K562 (cell line): ENCODE measurements at regions not wholly inside any gene's neighbourhood (a gene's known extent, or its start where the extent isn't known, plus 50 kb on each side); places are given as distances from the start of the nearest gene placed in this dataset.

Experiments
- ATAC-seq: fragments of 200-7000 bp; cut with Tn5 transposase; 3 replicates; pipeline ENCODE4 v1.9.1; 2020; ENCODE audit warnings: moderate library complexity
- BruUV-seq: library from RNA; stranded (reverse); fragments of 400-500 nt; replicated peaks from 2 replicates; lab custom pipeline; 2021; lab: Mats Ljungman, UMichigan
- CTCF ChIA-PET: fragments of 300-600 bp; formaldehyde crosslinking; extraction: SDS; loops from one replicate; lab custom pipeline; 2021; ENCODE audit warnings: low intra/inter-chr PET ratio; lab: Yijun Ruan, JAX
- POLR2A ChIA-PET: fragments of 300-600, 350-650 bp; sonication (Branson Sonifier 250); formaldehyde crosslinking; extraction: SDS; loops from one replicate; lab custom pipeline; 2021; ENCODE audit warnings: antibody characterized with exemption, inconsistent platforms; lab: Yijun Ruan, JAX
- DNase-seq, 4 experiments: peaks; one replicate each; pipeline versions ENCODE4 v3.0.0 to v3.0.0-alpha.2; 2011 to 2018; ENCODE audit warnings: low spot score in 3 of 4, mixed read lengths in 3 of 4; ENCODE audit errors: extremely low read depth in 1 of 4
- FAIRE-seq: peaks from 2 replicates; lab custom pipeline; 2011; peaks lifted over from hg19 to GRCh38; lab: Jason Lieb, UNC
- H2AFZ ChIP-seq: 2 replicates; pipeline ENCODE4 v1.6.0; 2011; ENCODE audit warnings: low read depth, low read length, control low read depth, inconsistent platforms
- H3K27ac ChIP-seq: fragments of 200-600 bp; 3 replicates; pipeline ENCODE4 v1.8.0; 2011; ENCODE audit warnings: low read depth, mild to moderate bottlenecking, control low read depth, inconsistent platforms, low read length, moderate library complexity, mixed read lengths; ENCODE audit errors: extremely low read depth
- H3K27me3 ChIP-seq, 2 experiments: fragments of 300-600 bp in 1 of 2; 2 replicates in 1 of 2; 3 replicates in 1 of 2; pipeline versions ENCODE4 v1.6.0 to v1.8.0; 2011; ENCODE audit warnings: inconsistent platforms in 2 of 2, low read length in 2 of 2, mild to moderate bottlenecking in 1 of 2, mixed read lengths in 1 of 2, moderate library complexity in 1 of 2; ENCODE audit not compliant: control insufficient read depth in 2 of 2, insufficient read depth in 2 of 2
- H3K36me3 ChIP-seq: fragments of 300-600 bp; 3 replicates; pipeline ENCODE4 v1.8.0; 2011; ENCODE audit warnings: mild to moderate bottlenecking, low read length, inconsistent platforms; ENCODE audit not compliant: control insufficient read depth, insufficient read depth
- H3K4me1 ChIP-seq, 2 experiments: fragments of 200-600 bp in 1 of 2; replicated peaks in 1 of 2; 2 replicates in 1 of 2; 3 replicates in 1 of 2; pipeline versions ENCODE4 v1.5.1 to v1.8.0; 2011; ENCODE audit warnings: inconsistent platforms in 2 of 2, low read length in 2 of 2, mild to moderate bottlenecking in 1 of 2, mixed read lengths in 1 of 2, moderate library complexity in 1 of 2; ENCODE audit not compliant: control insufficient read depth in 2 of 2, insufficient read depth in 2 of 2
- H3K4me2 ChIP-seq: 2 replicates; pipeline ENCODE4 v1.6.1; 2011; ENCODE audit warnings: low read length, control low read depth, inconsistent platforms, mixed read lengths; ENCODE audit not compliant: insufficient read depth
- H3K4me3 ChIP-seq: fragments of 200-600 bp; sonication (generic), shearing (Covaris generic); 2 replicates; pipeline ENCODE4 v1.5.1; 2016; ENCODE audit warnings: control low read depth, inconsistent platforms
- H3K79me2 ChIP-seq: fragments of 200-600 bp; 3 replicates; pipeline ENCODE4 v1.8.0; 2011; ENCODE audit warnings: low read length, inconsistent platforms; ENCODE audit not compliant: control insufficient read depth, insufficient read depth
- H3K9ac ChIP-seq, 2 experiments: 2 replicates each; pipeline versions ENCODE4 v1.6.0 to v1.6.1; 2011; ENCODE audit warnings: low read depth in 2 of 2, low read length in 2 of 2, control low read depth in 1 of 2, inconsistent platforms in 1 of 2, mild to moderate bottlenecking in 1 of 2, mixed read lengths in 1 of 2; ENCODE audit not compliant: insufficient read depth in 1 of 2
- H3K9me1 ChIP-seq: one replicate; pipeline ENCODE4 v1.6.0; 2011; ENCODE audit warnings: inconsistent platforms, mild to moderate bottlenecking, low read length, moderate library complexity; ENCODE audit not compliant: control insufficient read depth, insufficient read depth
- H3K9me3 ChIP-seq: replicated peaks from 2 replicates; pipeline ENCODE4 v1.5.1; 2011; ENCODE audit warnings: low read depth, low read length, inconsistent platforms; ENCODE audit not compliant: control insufficient read depth, insufficient read depth
- H4K20me1 ChIP-seq: replicated peaks from 2 replicates; pipeline ENCODE4 v1.6.1; 2011; ENCODE audit warnings: low read length, inconsistent platforms, mixed read lengths; ENCODE audit not compliant: control insufficient read depth, insufficient read depth
- ARHGAP35 ChIP-seq: fragments of 450-650 bp; IDR thresholded peaks from 2 replicates; pipeline ENCODE4 v1.6.1; 2018; ENCODE audit not compliant: partially characterized antibody
- ARNT ChIP-seq, 2 experiments: fragments of 450-650 bp; IDR thresholded peaks; 2 replicates each; pipeline ENCODE4 v1.6.1; 2016; ENCODE audit warnings: mild to moderate bottlenecking in 1 of 2
- CC2D1A ChIP-seq: fragments of 450-650 bp; IDR thresholded peaks from 2 replicates; pipeline ENCODE4 v1.6.1; 2017; ENCODE audit warnings: mild to moderate bottlenecking
- FOXM1 ChIP-seq, 2 experiments: fragments of 450-650 bp in 1 of 2; sonication (generic) in 1 of 2; formaldehyde crosslinking in 1 of 2; IDR thresholded peaks; 2 replicates each; pipeline versions ENCODE4 v1.6.1 to v1.9.0; 2017 to 2022; ENCODE audit warnings: low read depth in 2 of 2, mild to moderate bottlenecking in 2 of 2, missing genetic modification reagents in 1 of 2, moderate library complexity in 1 of 2
- MAZ ChIP-seq, 2 experiments: fragments of 450-650 bp in 1 of 2; sonication (generic) in 1 of 2; formaldehyde crosslinking; IDR thresholded peaks in 1 of 2; conservative IDR thresholded peaks in 1 of 2; 2 replicates each; pipeline versions ENCODE4 v1.4.0 to v1.5.0; 2020; ENCODE audit warnings: mild to moderate bottlenecking in 1 of 2, missing genetic modification reagents in 1 of 2
- NBN ChIP-seq: fragments of 450-650 bp; IDR thresholded peaks from 2 replicates; pipeline ENCODE4 v1.6.1; 2016; ENCODE audit warnings: low read depth, mild to moderate bottlenecking
- SMARCC2 ChIP-seq: fragments of 450-650 bp; IDR thresholded peaks from 2 replicates; pipeline ENCODE4 v1.6.1; 2017; ENCODE audit warnings: antibody characterized with exemption, moderate library complexity, mild to moderate bottlenecking, low read depth
- WHSC1 ChIP-seq: IDR thresholded peaks from one replicate; pipeline ENCODE4 v1.6.1; 2012; ENCODE audit warnings: low read length, control low read depth, inconsistent platforms
- ZBTB12 ChIP-seq: fragments of 250-450 bp; sonication (Bioruptor Pico); IDR thresholded peaks from 2 replicates; pipeline ENCODE4 v1.4.0; 2020
- ZFX ChIP-seq: sonication (generic); formaldehyde crosslinking; IDR thresholded peaks from 2 replicates; pipeline ENCODE4 v1.8.0; 2022; ENCODE audit warnings: mild to moderate bottlenecking, missing genetic modification reagents, moderate library complexity
- ZNF408 ChIP-seq: fragments of 250-450 bp; sonication (Bioruptor Pico); IDR thresholded peaks from 2 replicates; pipeline ENCODE4 v1.4.0; 2020; ENCODE audit warnings: low read depth, mild to moderate bottlenecking, moderate library complexity
- ZNF518B ChIP-seq: fragments of 250-450 bp; sonication (Bioruptor Pico); IDR thresholded peaks from 2 replicates; pipeline ENCODE4 v1.5.0; 2021; ENCODE audit warnings: mild to moderate bottlenecking, moderate library complexity
- WGBS: fragments of 100-300 bp; shearing (Covaris generic); methylation state at CpG from one replicate; pipeline ENCODE4 v1.1.6; 2016; ENCODE audit warnings: low coverage, mixed read lengths; ENCODE audit not compliant: insufficient coverage; ENCODE audit errors: missing lambda C conversion rate; 5-methylcytosine and 5-hydroxymethylcytosine counted together
- in situ Hi-C: fragments of 300-500 bp; cut with MboI; formaldehyde crosslinking; loops from 4 replicates; pipeline ENCODE4 v1.15.0; 2018; ENCODE audit warnings: inconsistent platforms, mixed read lengths
- intact Hi-C: fragments of 100-400 bp; cut with micrococcal nuclease; formaldehyde crosslinking; loops from 2 replicates; pipeline ENCODE4 v1.14.2; 2022
- TF ChIP-seq, protein P1 (sequence below), 2 experiments: fragments of 450-650 bp; conservative IDR thresholded peaks; 2 replicates each; pipeline ENCODE4 v1.6.1; 2017; ENCODE audit warnings: mild to moderate bottlenecking in 2 of 2, moderate library complexity in 2 of 2

GRCh38 chr14:48382961-48383360 is 707.6 kb upstream of the MDGA2 start (continued):
- TF ChIP-seq ZNF518B (CRISPR knock-in tag) (no peak), ZBTB12 (CRISPR knock-in tag) (no peak), ARNT (IDR thresholded peaks at IDR 0.05) (no peak), NBN (no peak)

- CTCF ChIA-PET: no interaction called here
- TF ChIP-seq, protein P1, sequence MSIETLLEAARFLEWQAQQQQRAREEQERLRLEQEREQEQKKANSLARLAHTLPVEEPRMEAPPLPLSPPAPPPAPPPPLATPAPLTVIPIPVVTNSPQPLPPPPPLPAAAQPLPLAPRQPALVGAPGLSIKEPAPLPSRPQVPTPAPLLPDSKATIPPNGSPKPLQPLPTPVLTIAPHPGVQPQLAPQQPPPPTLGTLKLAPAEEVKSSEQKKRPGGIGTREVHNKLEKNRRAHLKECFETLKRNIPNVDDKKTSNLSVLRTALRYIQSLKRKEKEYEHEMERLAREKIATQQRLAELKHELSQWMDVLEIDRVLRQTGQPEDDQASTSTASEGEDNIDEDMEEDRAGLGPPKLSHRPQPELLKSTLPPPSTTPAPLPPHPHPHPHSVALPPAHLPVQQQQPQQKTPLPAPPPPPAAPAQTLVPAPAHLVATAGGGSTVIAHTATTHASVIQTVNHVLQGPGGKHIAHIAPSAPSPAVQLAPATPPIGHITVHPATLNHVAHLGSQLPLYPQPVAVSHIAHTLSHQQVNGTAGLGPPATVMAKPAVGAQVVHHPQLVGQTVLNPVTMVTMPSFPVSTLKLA (conservative IDR thresholded peaks at IDR 0.05): no peak
- TF ChIP-seq CC2D1A (no peak), ZNF408 (CRISPR knock-in tag) (no peak), ZFX (CRISPR knock-in tag) (no peak), WHSC1 (no peak), MAZ (CRISPR knock-in tag; conservative IDR thresholded peaks at IDR 0.05 in 1 of 2, IDR thresholded peaks at IDR 0.05 in 1 of 2) (no peak), SMARCC2 (no peak), ARHGAP35 (no peak), FOXM1 (IDR thresholded peaks at IDR 0.05; ENCODE audit: low read depth) (no peak), FOXM1 (CRISPR knock-in tag; IDR thresholded peaks at IDR 0.05; ENCODE audit: low read depth) (no peak)
- TF ChIP-seq, all 486 proteins: peak for 0
- H3K27ac ChIP-seq: no peak overlapping the region
- BruUV-seq: no TSS peak
- no peaks in the 10 kb centered on the region for H4K20me1 ChIP-seq
- POLR2A ChIA-PET: no interaction called here
- no peaks in the 10 kb centered on the region for H3K9me1 ChIP-seq
- no peak overlapping the region for H3K4me2 ChIP-seq
- in situ Hi-C loops (no loop called here), intact Hi-C loops (no loop called here)
- H3K27me3 ChIP-seq: no peaks in the 10 kb centered on the region
- H2AFZ ChIP-seq: no peak overlapping the region
- no peak for FAIRE-seq
- H3K36me3 ChIP-seq: no peaks in the 10 kb centered on the region
- DNase-seq: no peak
- H3K79me2 ChIP-seq: no peaks in the 10 kb centered on the region
- WGBS: 0% methylated on average over 1 of the region's 1 CpG
- ATAC-seq: no peak
- no peak overlapping the region for H3K9ac ChIP-seq
- no peaks in the 10 kb centered on the region for H3K4me1 ChIP-seq
- no peaks in the 10 kb centered on the region for H3K9me3 ChIP-seq
- no peak overlapping the region for H3K4me3 ChIP-seq
Measured at GRCh38 chr14:48378541-48378940, 703.1 kb upstream of the MDGA2 start.
